AG09319 (cell line): ENCODE measurements at regions not wholly inside any gene's neighbourhood (a gene's known extent, or its start where the extent isn't known, plus 50 kb on each side); places are given as distances from the start of the nearest gene placed in this dataset.

Experiments
- DNase-seq: peaks from one replicate; pipeline ENCODE4 v3.0.0-alpha.2; 2010; ENCODE audit warnings: low read depth; ENCODE audit errors: extremely low read depth
- CTCF ChIP-seq: IDR thresholded peaks from 2 replicates; pipeline ENCODE4 v1.5.1; 2011; ENCODE audit warnings: low read depth, mild to moderate bottlenecking, inconsistent platforms, low read length, moderate library complexity

- no peak for TF ChIP-seq CTCF
These were observed 470.4 kb upstream of the ROBO1 start for GRCh38 chr3:80238152-80238551.

GRCh38 chr3:80234706-80235105 is 466.9 kb upstream of the ROBO1 start:
- no peak for DNase-seq
- no peak for TF ChIP-seq CTCF

More at GRCh38 chr3:80238152-80238551, 470.4 kb upstream of the ROBO1 start:
- DNase-seq: no peak

- DNase-seq: no peak
- TF ChIP-seq CTCF: no peak
These were observed 465.8 kb upstream of the ROBO1 start for GRCh38 chr3:80233576-80233975.

GRCh38 chr3:80232760-80233159 is 465.0 kb upstream of the ROBO1 start:
- TF ChIP-seq CTCF: no peak
- no peak for DNase-seq

GRCh38 chr3:80230962-80231361 is 463.2 kb upstream of the ROBO1 start:
- no peak for DNase-seq

GRCh38 chr3:80227216-80227615 is 459.4 kb upstream of the ROBO1 start:
- DNase-seq: no peak
- TF ChIP-seq CTCF: no peak

More at GRCh38 chr3:80230962-80231361, 463.2 kb upstream of the ROBO1 start:
- no peak for TF ChIP-seq CTCF

GRCh38 chr3:80215191-80215590 is 447.4 kb upstream of the ROBO1 start:
- no peak for TF ChIP-seq CTCF
- DNase-seq: no peak
